Nephron (organoid): ENCODE measurements at regions not wholly inside any gene's neighbourhood (a gene's known extent, or its start where the extent isn't known, plus 50 kb on each side); places are given as distances from the start of the nearest gene placed in this dataset.
"Not testable (repeated sequence)": the region's sequence is repeated elsewhere in the genome, so short reads cannot be mapped to it uniquely, and the experiment has no call there.

Experiments used
- H3K27ac Mint-ChIP-seq, 3 experiments: 2 replicates each; pipeline ENCODE4 v1.8.0; 2020; ENCODE audit warnings: mixed read lengths in 3 of 3, mild to moderate bottlenecking in 2 of 3, moderate library complexity in 1 of 3
- H3K27me3 Mint-ChIP-seq: 2 replicates; pipeline ENCODE4 v1.8.0; 2021; ENCODE audit warnings: low read depth, mild to moderate bottlenecking, moderate library complexity, mixed read lengths
- H3K36me3 Mint-ChIP-seq: 2 replicates; pipeline ENCODE4 v1.8.0; 2020; ENCODE audit warnings: low read depth, mixed read lengths
- H3K4me1 Mint-ChIP-seq: 2 replicates; pipeline ENCODE4 v1.8.0; 2020; ENCODE audit warnings: mixed read lengths
- H3K4me3 Mint-ChIP-seq, 3 experiments: 2 replicates each; pipeline ENCODE4 v1.8.0; 2020; ENCODE audit warnings: mild to moderate bottlenecking in 3 of 3, mixed read lengths in 3 of 3, moderate library complexity in 2 of 3
- H3K9me3 Mint-ChIP-seq: 2 replicates; pipeline ENCODE4 v1.8.0; 2020; ENCODE audit warnings: mixed read lengths
- CTCF ChIP-seq, 3 experiments: fragments of 200-600 bp; sonication (generic); IDR thresholded peaks; one replicate each; pipeline ENCODE4 v1.5.0; 2021; ENCODE audit warnings: antibody characterized with exemption in 3 of 3; ENCODE audit not compliant: unreplicated experiment in 3 of 3

- no peak for TF ChIP-seq CTCF (IDR thresholded peaks at IDR 0.05; ENCODE audit: unreplicated experiment in 3 of 3)
- H3K4me1 Mint-ChIP-seq, result no peaks in the 10 kb centered on the region
- no peak overlapping the region for H3K4me3 Mint-ChIP-seq
- H3K9me3 Mint-ChIP-seq, result no peaks in the 10 kb centered on the region
- no peak overlapping the region for H3K27ac Mint-ChIP-seq
- H3K27me3 Mint-ChIP-seq, result peaks cover 3% of the 10 kb centered on the region
- H3K36me3 Mint-ChIP-seq, result no peaks in the 10 kb centered on the region
Measured at GRCh38 chr5:118519466-118519865, 468.9 kb downstream of the DTWD2 start.

- Mint-ChIP-seq H3K4me1 (no peaks in the 10 kb centered on the region), H3K27me3 (peaks cover 3% of the 10 kb centered on the region), H3K27ac (no peak overlapping the region), H3K9me3 (no peaks in the 10 kb centered on the region), H3K36me3 (no peaks in the 10 kb centered on the region), H3K4me3 (no peak overlapping the region)
- TF ChIP-seq CTCF (IDR thresholded peaks at IDR 0.05; ENCODE audit: unreplicated experiment in 3 of 3), result no peak
Measured at GRCh38 chr5:118518720-118519119, 469.6 kb downstream of the DTWD2 start.

GRCh38 chr5:118511846-118512245, 476.5 kb downstream of the DTWD2 start:
- Mint-ChIP-seq H3K4me3 (no peak overlapping the region), H3K9me3 (no peaks in the 10 kb centered on the region), H3K27ac (no peak overlapping the region), H3K4me1 (no peaks in the 10 kb centered on the region), H3K36me3 (no peaks in the 10 kb centered on the region), H3K27me3 (peaks cover 4% of the 10 kb centered on the region)
- TF ChIP-seq CTCF (IDR thresholded peaks at IDR 0.05; ENCODE audit: unreplicated experiment in 3 of 3), result no peak

GRCh38 chr5:118506217-118506852, 482.0 kb downstream of the DTWD2 start:
- no peak overlapping the region for H3K4me3 Mint-ChIP-seq
- no peaks in the 10 kb centered on the region for H3K4me1 Mint-ChIP-seq
- H3K27me3 Mint-ChIP-seq, result peaks cover 4% of the 10 kb centered on the region
- H3K27ac Mint-ChIP-seq, result no peak overlapping the region
- no peak for TF ChIP-seq CTCF (IDR thresholded peaks at IDR 0.05; ENCODE audit: unreplicated experiment in 3 of 3)
- peaks cover 24% of the 10 kb centered on the region for H3K9me3 Mint-ChIP-seq
- H3K36me3 Mint-ChIP-seq, result no peaks in the 10 kb centered on the region

- not testable (repeated sequence) for H3K27ac Mint-ChIP-seq, H3K4me3 Mint-ChIP-seq, H3K4me1 Mint-ChIP-seq, H3K36me3 Mint-ChIP-seq, H3K27me3 Mint-ChIP-seq
- peaks cover 32% of the 10 kb centered on the region for H3K9me3 Mint-ChIP-seq
Measured at GRCh38 chr5:118502232-118502631, 486.1 kb downstream of the DTWD2 start.

- Mint-ChIP-seq H3K36me3 (no peaks in the 10 kb centered on the region), H3K27ac (no peak overlapping the region), H3K4me3 (no peak overlapping the region), H3K9me3 (peaks cover 8% of the 10 kb centered on the region), H3K4me1 (no peaks in the 10 kb centered on the region), H3K27me3 (no peaks in the 10 kb centered on the region)
- TF ChIP-seq CTCF (IDR thresholded peaks at IDR 0.05; ENCODE audit: unreplicated experiment in 3 of 3), result no peak
Measured at GRCh38 chr5:118491351-118491750, 497.0 kb downstream of the DTWD2 start.
